Stomach (tissue), 8 donors: ENCODE measurements at regions not wholly inside any gene's neighbourhood (a gene's known extent, or its start where the extent isn't known, plus 50 kb on each side); places are given as distances from the start of the nearest gene placed in this dataset.

Source experiments
- DNase-seq, 2 donors: peaks; one replicate each; pipeline versions ENCODE4 v3.0.0 to v3.0.0-alpha.2; 2013 to 2019
- H3K27ac ChIP-seq, 5 donors: fragments of 200-600 bp in 4 of 5; sonication (generic) in 4 of 5; one replicate each; pipeline ENCODE4 v1.5.1; 2013 to 2019; ENCODE audit warnings: mild to moderate bottlenecking in 1 of 5, moderate library complexity in 1 of 5
- H3K27me3 ChIP-seq, 3 donors: fragments of 200-600 bp; sonication (generic); one replicate each; pipeline ENCODE4 v1.5.1; 2017 to 2019; ENCODE audit warnings: mixed run types in 1 of 3
- H3K36me3 ChIP-seq, 4 donors: fragments of 200-600 bp; sonication (generic); 1 replicate in 3 of 4; 2 replicates in 1 of 4; pipeline ENCODE4 v1.5.1; 2016 to 2019
- H3K4me1 ChIP-seq, 4 donors: fragments of 200-600 bp; sonication (generic); one replicate each; pipeline ENCODE4 v1.5.1; 2016 to 2019
- H3K4me3 ChIP-seq, 4 donors: fragments of 200-600 bp; sonication (generic) in 3 of 4; one replicate each; pipeline ENCODE4 v1.5.1; 2016 to 2019; ENCODE audit warnings: mild to moderate bottlenecking in 1 of 4
- H3K9me3 ChIP-seq, 4 donors: fragments of 200-600 bp; sonication (generic); one replicate each; pipeline ENCODE4 v1.5.1; 2016 to 2019
- CTCF ChIP-seq, 7 experiments: fragments of 450-650 bp in 4 of 7; fragments of 200-600 bp in 3 of 7; sonication (generic) in 3 of 7; IDR thresholded peaks; one replicate each; pipeline ENCODE4 v1.5.1; 2016 to 2019; ENCODE audit warnings: antibody characterized with exemption in 7 of 7, control low read depth in 2 of 7, mild to moderate bottlenecking in 1 of 7
- EP300 ChIP-seq: sonication (generic); formaldehyde crosslinking; IDR thresholded peaks from one replicate; pipeline ENCODE4 v1.6.1; 2017; ENCODE audit warnings: antibody characterized with exemption
- POLR2A ChIP-seq, 4 donors: fragments of 450-650 bp; IDR thresholded peaks; one replicate each; pipeline ENCODE4 v1.6.1; 2016; ENCODE audit warnings: antibody characterized with exemption in 4 of 4, control low read depth in 2 of 4, mild to moderate bottlenecking in 1 of 4, moderate library complexity in 1 of 4
- POLR2AphosphoS5 ChIP-seq, 3 donors: sonication (generic); formaldehyde crosslinking; IDR thresholded peaks; one replicate each; pipeline ENCODE4 v1.6.1; 2016; ENCODE audit warnings: antibody characterized with exemption in 3 of 3
- WGBS, 5 donors: extraction: QIAGEN DNeasy Blood & Tissue Kit in 3 of 5; methylation state at CpG; one replicate each; pipeline versions ENCODE4 v1.1.5 to v1.1.7; 2013 to 2018; 5-methylcytosine and 5-hydroxymethylcytosine counted together
- intact Hi-C: fragments of 100-400 bp; cut with DNase I; formaldehyde crosslinking; loops from one replicate; pipeline ENCODE4 v1.15.1; 2023; ENCODE audit warnings: low total_unique reads
- donor health status: healthy with polysubstance abuse.
- donor health status: Bipolar disorder and iron deficiency.
- donor health status: healthy.

GRCh38 chr10:113291413-113291812, 261.4 kb upstream of the HABP2 start:
- DNase-seq: no peak
- Histone ChIP-seq H3K4me3 (no peak overlapping the region), H3K27me3 (no peaks in the 10 kb centered on the region), H3K9me3 (no peaks in the 10 kb centered on the region), H3K4me1 (peaks cover 0 to 12% (median 10%) of the 10 kb centered on the region in 4 donors), H3K36me3 (no peaks in the 10 kb centered on the region), H3K27ac (no peak overlapping the region)
- TF ChIP-seq CTCF (IDR thresholded peaks at IDR 0.05) (no peak), POLR2A (IDR thresholded peaks at IDR 0.05) (no peak), EP300 (no peak), POLR2AphosphoS5 (IDR thresholded peaks at IDR 0.05) (no peak)
- intact Hi-C loops: no loop called here
- 65 to 76% (median 69%) methylated on average over 2 of the region's 2 CpGs for WGBS, 5 donors

GRCh38 chr10:113292086-113292485, 260.8 kb upstream of the HABP2 start:
- intact Hi-C loops: no loop called here
- H3K27ac ChIP-seq: no peak overlapping the region
- no peaks in the 10 kb centered on the region for H3K36me3 ChIP-seq
- no peak for DNase-seq
- TF ChIP-seq POLR2A (IDR thresholded peaks at IDR 0.05) (no peak), EP300 (no peak), CTCF (IDR thresholded peaks at IDR 0.05) (no peak), POLR2AphosphoS5 (IDR thresholded peaks at IDR 0.05) (no peak)
- H3K9me3 ChIP-seq: no peaks in the 10 kb centered on the region
- peaks cover 0 to 12% (median 10%) of the 10 kb centered on the region in 4 donors for H3K4me1 ChIP-seq
- 58 to 72% (median 65%) methylated on average over 3 of the region's 3 CpGs for WGBS, 5 donors
- H3K27me3 ChIP-seq: no peaks in the 10 kb centered on the region
- H3K4me3 ChIP-seq: no peak overlapping the region

GRCh38 chr10:113292743-113293142, 260.1 kb upstream of the HABP2 start:
- 84 to 90% (median 87%) methylated on average over 5 of the region's 5 CpGs for WGBS, 5 donors
- H3K27ac ChIP-seq: peak overlapping the region in 1 of 5 donors; percentile 2
- H3K9me3 ChIP-seq: no peaks in the 10 kb centered on the region
- no peaks in the 10 kb centered on the region for H3K27me3 ChIP-seq
- intact Hi-C loops: no loop called here
- TF ChIP-seq EP300 (no peak), POLR2A (IDR thresholded peaks at IDR 0.05) (no peak), POLR2AphosphoS5 (IDR thresholded peaks at IDR 0.05) (no peak), CTCF (IDR thresholded peaks at IDR 0.05) (no peak)
- H3K36me3 ChIP-seq: no peaks in the 10 kb centered on the region
- no peak overlapping the region for H3K4me3 ChIP-seq
- no peak for DNase-seq
- peaks cover 0 to 12% (median 10%) of the 10 kb centered on the region in 4 donors for H3K4me1 ChIP-seq

GRCh38 chr10:113293167-113293566, 259.7 kb upstream of the HABP2 start:
- no peak overlapping the region for H3K27ac ChIP-seq
- no peaks in the 10 kb centered on the region for H3K9me3 ChIP-seq
- WGBS, 5 donors: 74 to 87% (median 75%) methylated on average over 3 to 4 of the region's 4 CpGs
- intact Hi-C loops: no loop called here
- H3K27me3 ChIP-seq: no peaks in the 10 kb centered on the region
- H3K36me3 ChIP-seq: no peaks in the 10 kb centered on the region
- no peak for DNase-seq
- H3K4me1 ChIP-seq: peaks cover 0 to 12% (median 10%) of the 10 kb centered on the region in 4 donors
- no peak for TF ChIP-seq EP300
- no peak for TF ChIP-seq POLR2AphosphoS5 (IDR thresholded peaks at IDR 0.05)
- no peak for TF ChIP-seq CTCF (IDR thresholded peaks at IDR 0.05)
- TF ChIP-seq POLR2A (IDR thresholded peaks at IDR 0.05): no peak
- no peak overlapping the region for H3K4me3 ChIP-seq
